IMR-90 (cell line): ENCODE measurements at regions not wholly inside any gene's neighbourhood (a gene's known extent, or its start where the extent isn't known, plus 50 kb on each side); places are given as distances from the start of the nearest gene placed in this dataset.

Experiments used
- RFX5 ChIP-seq: IDR thresholded peaks from 2 replicates; pipeline ENCODE4 v1.8.0; 2012; ENCODE audit warnings: low read depth, mild to moderate bottlenecking, low read length, moderate library complexity
- TF ChIP-seq, protein P1 (sequence below): conservative IDR thresholded peaks from 2 replicates; pipeline ENCODE4 v1.5.1; 2012; ENCODE audit warnings: mild to moderate bottlenecking, low read depth, low read length, improper control_type of control experiment

DNA sequence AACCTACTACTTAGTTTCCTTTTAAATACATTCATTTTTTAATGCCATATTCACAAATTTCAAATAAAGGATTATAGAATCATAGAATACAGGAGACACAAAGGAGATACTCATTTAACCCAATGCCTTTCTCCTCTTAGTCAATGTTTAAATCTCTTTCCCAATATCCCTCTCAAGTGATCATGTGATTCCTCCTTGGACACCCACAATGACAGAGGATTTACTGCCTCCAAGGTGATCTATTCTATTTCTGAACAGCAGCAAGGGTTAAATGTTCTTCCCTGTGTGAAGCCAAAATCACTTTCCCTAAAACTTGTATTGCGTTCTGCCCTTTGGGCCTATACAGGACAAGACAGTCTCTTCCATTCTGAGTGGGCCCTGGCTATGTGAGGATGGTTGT is 73.3 kb upstream of the PICALM start:
- TF ChIP-seq, protein P1, sequence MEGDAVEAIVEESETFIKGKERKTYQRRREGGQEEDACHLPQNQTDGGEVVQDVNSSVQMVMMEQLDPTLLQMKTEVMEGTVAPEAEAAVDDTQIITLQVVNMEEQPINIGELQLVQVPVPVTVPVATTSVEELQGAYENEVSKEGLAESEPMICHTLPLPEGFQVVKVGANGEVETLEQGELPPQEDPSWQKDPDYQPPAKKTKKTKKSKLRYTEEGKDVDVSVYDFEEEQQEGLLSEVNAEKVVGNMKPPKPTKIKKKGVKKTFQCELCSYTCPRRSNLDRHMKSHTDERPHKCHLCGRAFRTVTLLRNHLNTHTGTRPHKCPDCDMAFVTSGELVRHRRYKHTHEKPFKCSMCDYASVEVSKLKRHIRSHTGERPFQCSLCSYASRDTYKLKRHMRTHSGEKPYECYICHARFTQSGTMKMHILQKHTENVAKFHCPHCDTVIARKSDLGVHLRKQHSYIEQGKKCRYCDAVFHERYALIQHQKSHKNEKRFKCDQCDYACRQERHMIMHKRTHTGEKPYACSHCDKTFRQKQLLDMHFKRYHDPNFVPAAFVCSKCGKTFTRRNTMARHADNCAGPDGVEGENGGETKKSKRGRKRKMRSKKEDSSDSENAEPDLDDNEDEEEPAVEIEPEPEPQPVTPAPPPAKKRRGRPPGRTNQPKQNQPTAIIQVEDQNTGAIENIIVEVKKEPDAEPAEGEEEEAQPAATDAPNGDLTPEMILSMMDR: no peak
- TF ChIP-seq RFX5: no peak
